Right hindlimb (tissue), 1 donor: ENCODE measurements at regions not wholly inside any gene's neighbourhood (a gene's known extent, or its start where the extent isn't known, plus 50 kb on each side); places are given as distances from the start of the nearest gene placed in this dataset.

ENCODE experiments used
- DNase-seq: peaks from one replicate; pipeline ENCODE4 v3.0.0-alpha.2; 2018

DNA sequence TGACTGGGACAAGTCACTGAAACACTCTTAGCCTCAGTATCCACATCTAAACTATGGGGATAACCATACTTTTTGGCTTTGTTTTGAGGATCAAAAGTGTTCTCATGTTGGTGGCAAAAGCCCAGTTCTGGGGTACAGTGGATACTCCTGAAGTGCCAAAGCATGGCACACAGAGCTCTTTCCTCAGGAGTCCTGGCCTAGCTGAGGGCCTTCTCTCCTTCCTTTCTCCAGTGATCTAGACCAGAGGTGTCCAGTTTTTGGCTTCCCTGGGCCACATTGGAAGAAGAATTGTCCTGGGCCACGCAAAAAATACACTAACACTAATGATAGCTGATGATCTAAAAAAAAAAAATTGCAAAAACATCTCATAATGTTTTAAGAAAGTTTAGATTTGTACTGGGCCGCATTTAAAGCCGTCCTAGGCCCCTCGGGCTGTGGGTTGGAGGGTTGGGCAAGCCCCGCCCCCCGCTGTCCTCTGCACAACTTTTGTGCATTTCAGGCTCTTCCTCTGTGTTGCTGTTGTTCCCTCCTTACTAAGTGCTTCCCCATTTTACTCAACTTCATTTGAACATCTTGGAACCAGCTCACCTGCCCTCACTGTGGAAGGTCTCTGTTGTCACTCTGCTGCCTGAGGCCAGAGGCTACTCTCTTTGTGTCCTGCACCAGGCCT lies 337.0 kb downstream of the CYRIA start:
- no peak for DNase-seq

DNA sequence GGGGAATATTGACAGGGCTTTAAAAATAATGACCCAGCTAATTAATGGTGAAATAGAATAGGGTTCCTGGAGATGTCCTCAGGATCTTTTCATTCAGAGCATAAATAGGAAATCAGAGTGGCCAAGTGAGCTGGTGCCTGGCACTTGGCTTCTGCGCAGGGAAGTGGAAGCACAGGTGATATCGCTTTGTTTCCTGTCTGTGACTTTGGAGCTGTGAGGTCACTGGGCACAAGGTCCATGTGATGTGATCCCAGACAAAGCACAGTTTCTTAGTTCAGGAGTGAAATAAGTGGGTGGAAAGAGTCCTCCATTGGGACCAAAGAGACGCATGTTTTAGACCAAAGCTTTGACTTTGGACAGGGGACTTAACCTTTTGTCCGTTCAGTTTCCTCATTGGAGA lies 338.3 kb downstream of the CYRIA start:
- no peak for DNase-seq

DNA sequence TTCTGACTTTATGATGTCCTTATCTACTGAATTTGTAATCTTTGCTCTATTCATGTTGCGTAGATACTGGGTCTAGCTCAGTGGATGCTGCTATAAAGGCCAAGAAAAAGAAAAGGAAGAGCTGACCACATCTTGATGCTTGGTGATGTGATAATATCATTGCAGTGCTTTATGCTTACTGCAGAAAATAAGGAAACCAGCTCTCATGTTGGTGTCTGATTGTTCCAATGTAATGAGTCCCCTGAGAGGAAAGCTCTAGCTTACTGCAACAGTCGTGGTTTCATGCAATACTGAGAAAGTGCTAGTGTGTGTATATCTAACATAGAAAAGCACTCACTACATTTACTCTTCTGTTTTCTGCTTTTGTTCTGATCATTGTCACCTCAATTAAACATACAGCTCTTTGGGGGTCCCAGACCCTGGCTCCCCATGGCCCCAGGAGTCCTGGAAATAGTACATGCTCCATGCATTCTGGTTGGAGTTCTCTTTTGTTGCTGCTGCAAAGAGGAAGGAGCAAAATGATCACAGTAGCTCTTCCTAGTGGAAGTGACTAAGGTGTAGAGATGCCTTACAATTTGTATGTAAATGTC lies 338.8 kb downstream of the CYRIA start:
- no peak for DNase-seq

GRCh38 chr2:16325976-16326510 lies 339.6 kb downstream of the CYRIA start:
- DNase-seq = no peak

- no peak for DNase-seq
These were observed 340.3 kb downstream of the CYRIA start for GRCh38 chr2:16325016-16325975.

- DNase-seq = no peak
These were observed 341.1 kb downstream of the CYRIA start for GRCh38 chr2:16324544-16324937.

DNA sequence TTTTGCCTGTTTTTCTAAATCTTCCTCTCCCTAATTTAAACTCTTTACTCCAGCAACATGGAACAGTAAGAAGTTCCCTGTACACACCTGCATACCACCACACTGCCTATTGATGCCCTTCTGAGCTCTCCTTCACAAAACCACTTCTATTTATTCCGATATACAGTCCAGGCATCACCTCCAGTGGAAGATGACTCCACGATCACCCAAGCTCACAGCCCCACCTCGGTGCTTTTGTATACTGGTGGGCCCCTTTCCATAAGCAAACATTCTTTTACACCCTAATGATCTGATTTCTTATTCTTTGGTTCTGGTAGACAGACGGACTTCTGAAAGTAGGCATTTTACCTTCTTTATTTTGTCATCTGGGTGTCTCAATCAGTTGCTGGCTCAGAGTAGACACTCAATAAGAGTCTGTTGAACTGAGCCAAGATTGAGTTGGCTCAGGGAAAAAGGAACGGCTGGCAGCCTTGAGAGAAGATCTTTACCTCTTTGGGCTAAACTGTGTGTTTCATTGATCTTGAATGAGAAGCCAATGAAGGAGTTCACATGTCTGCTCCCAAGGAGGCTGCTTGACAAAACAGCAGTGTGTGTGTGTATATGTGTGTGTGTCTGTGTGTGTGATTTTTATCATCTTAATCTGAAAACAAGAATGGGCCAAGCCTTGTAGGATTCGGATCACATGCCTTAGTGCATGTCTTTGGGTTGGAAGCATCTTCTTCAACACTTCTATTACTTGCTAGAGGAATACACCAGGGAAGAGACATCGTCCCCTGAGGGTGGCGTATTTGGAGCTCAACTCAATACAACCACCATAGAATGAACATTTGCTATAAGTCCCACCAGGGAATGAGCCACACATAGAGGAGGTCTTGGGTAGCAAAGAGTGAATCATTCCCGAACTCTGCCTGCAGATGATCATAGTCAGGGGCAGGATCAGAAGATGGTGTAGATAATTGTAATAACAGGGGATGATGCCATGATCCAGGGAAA lies 341.8 kb downstream of the CYRIA start:
- no peak for DNase-seq

GRCh38 chr2:16323126-16323520 lies 342.5 kb downstream of the CYRIA start:
- DNase-seq = no peak

DNA sequence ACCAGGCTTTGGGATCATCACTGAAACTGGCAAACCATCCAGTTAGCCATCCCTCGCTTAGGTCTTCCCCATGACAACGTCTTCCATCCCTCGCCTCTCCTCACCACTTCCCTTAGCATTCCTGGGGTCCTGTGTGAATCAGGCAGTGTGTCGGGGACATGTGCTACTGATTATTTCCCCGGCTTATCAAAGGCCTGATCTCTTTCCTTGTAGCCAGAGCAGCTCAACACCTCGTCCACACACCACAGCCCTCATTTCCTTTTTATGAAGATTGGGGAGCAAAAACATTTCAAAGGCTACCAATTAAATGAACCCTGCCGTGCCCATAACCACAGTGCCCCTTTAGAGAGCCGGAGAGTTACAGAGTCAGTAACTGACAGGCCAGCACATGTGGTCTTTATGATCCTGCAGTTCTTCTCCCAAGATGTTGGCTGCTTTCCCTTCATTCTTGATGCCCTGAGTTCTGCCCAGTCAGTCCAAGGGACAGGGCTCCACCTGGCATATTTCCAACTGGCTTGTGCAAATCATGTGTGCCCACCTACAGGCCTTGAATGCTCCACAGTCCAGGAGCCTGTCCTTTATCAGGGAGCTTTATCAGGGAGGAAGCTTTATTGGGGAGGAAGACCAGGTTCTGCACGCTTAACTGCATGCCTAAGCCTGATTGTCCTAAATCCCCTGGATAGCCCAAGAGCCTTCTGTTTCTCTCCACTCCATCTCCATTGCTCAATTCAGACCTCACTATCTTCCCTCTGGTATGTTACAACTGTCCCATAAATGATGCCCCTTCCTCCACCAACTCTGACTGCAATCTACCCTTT lies 343.1 kb downstream of the CYRIA start:
- DNase-seq = no peak

- no peak for DNase-seq
These were observed 343.8 kb downstream of the CYRIA start for GRCh38 chr2:16321872-16322271.

GRCh38 chr2:16321256-16321655 lies 344.4 kb downstream of the CYRIA start:
- no peak for DNase-seq

GRCh38 chr2:16320716-16321115 lies 344.9 kb downstream of the CYRIA start:
- no peak for DNase-seq

DNA sequence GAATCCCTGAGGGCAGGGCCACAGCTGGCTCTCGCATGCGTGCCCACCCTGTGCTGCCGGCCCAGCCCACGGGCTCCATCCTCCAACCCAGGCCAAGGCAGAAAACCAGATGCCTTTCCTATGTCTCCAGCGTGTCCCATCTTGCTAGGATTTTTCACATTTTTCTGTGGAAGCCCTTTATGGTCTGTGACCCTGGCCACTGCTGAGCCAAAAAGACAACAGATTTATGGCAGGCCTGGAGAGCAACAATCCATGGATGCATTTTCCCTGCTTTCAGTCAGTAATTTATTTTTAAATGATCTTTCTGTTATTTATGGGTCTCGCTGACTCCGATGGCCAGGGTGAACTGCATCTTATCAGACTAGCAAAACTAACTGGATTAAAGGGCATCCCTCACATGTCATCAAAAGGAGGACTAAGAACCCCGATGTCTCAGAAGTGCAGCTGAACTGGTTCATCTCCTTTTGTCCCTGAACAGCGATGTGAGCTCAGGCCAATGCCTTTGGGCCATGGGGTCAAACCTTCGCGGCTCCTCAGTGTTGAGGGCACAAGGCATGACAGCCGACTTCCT lies 346.0 kb downstream of the CYRIA start:
- DNase-seq = no peak

GRCh38 chr2:16318474-16319195 lies 347.0 kb downstream of the CYRIA start:
- no peak for DNase-seq

DNA sequence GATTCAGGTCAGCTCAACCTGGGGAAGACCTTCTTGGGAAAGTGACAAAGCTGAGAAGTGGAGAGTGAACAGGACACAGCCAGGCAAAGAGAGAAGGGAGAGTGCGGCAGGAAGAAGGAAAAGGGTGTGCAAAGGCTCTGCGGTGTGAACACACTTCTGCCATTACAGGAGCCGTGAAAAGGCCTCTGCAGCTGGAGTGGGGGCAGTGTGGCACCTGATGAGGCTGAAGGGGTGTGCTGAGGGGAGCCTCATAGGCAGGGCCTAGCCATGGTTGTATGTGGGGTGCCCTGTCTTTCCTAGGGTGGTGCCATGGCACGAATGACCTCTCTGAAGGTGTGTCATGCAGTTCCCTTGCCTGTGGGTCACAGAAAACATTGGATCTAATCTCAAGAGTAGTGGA lies 347.6 kb downstream of the CYRIA start:
- DNase-seq = no peak

DNA sequence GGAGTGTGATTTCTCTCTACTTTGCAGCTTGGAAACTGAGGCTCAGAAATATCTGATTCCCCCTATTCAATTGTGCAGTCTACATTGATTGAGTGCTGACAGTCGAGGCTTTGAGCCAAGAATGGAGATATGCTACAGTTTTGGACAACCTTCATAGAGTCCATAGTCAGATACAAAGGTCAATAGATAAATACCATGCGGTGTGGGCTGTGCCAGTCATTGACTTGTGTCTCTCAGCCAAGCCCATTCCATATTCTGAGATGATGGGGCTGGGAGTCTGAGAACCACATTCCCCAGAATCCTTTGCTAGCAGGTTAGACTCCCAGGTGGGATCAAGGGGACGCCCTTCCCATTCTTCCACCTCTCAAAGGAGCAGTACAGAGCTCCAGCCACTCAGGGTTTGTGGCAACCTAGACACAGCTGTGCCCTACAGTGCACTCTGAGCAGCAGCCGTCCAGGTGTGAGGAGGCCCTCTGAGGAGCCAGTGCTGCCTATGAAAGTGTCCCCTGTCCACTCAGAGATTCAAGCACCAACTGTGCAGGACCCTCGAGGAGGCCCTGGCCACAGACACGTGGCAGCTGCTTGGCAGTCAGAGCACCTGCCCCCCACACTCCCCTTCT lies 348.3 kb downstream of the CYRIA start:
- DNase-seq = no peak

DNA sequence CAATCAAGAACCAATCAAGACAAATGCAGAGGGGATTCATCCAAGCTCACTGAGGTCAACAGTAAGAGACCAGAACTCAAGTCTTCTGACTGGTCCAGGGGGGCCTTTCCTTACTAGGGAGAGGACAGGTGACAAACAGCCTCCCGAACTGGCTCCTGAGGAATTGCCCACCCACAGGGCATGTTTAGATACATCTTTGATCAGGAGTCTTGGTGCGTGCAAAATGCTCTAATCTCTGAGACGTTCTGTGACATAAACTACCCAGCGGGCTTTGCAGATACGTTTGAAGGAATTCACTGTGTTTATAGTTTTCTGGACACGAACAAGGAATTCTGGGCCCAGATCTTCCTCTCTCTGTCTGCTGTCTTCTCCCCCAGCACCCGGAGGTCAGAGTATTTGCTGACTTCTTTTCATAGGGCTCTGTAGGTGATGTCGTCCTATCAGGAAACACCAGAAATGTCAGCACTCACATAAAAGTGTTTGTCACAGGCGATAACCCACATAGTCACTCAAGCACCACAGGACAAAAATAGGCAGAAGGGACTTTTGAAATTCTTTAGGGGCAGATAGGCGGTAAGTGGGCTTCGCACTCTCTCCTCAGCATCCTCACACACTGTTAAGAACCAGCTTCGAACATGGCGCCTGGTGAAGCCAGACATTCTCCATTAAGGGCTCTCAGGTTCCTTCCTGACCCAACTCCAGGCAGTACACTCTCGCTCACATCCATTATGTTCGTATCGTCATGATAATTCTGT lies 349.0 kb downstream of the CYRIA start:
- DNase-seq = no peak

- no peak for DNase-seq
These were observed 349.7 kb downstream of the CYRIA start for GRCh38 chr2:16315908-16316307.

GRCh38 chr2:16315458-16315835 lies 350.2 kb downstream of the CYRIA start:
- DNase-seq = no peak
